ENCODE measurements at regions not wholly inside any gene's neighbourhood (a gene's known extent, or its start where the extent isn't known, plus 50 kb on each side); places are given as distances from the start of the nearest gene placed in this dataset.

GRCh38 chr10:71078454-71079145, 133.8 kb upstream of the UNC5B start:
- Histone ChIP-seq H3K4me3 (replicated peaks in 1 of 3) (no peak overlapping the region), H3K27ac (no peak overlapping the region), H3K36me3 (no peaks in the 10 kb centered on the region), H3K27me3 (no peaks in the 10 kb centered on the region), H3K9me3 (no peaks in the 10 kb centered on the region), H3K4me1 (no peaks in the 10 kb centered on the region)
- no peak for DNase-seq
- no peak for TF ChIP-seq POLR2A (IDR thresholded peaks at IDR 0.05)
- TF ChIP-seq, protein P1, sequence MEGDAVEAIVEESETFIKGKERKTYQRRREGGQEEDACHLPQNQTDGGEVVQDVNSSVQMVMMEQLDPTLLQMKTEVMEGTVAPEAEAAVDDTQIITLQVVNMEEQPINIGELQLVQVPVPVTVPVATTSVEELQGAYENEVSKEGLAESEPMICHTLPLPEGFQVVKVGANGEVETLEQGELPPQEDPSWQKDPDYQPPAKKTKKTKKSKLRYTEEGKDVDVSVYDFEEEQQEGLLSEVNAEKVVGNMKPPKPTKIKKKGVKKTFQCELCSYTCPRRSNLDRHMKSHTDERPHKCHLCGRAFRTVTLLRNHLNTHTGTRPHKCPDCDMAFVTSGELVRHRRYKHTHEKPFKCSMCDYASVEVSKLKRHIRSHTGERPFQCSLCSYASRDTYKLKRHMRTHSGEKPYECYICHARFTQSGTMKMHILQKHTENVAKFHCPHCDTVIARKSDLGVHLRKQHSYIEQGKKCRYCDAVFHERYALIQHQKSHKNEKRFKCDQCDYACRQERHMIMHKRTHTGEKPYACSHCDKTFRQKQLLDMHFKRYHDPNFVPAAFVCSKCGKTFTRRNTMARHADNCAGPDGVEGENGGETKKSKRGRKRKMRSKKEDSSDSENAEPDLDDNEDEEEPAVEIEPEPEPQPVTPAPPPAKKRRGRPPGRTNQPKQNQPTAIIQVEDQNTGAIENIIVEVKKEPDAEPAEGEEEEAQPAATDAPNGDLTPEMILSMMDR (IDR thresholded peaks at IDR 0.05): no peak
- 90 to 93% methylated on average over 14 of the region's 14 CpGs for WGBS, 2 donors
- intact Hi-C loops (cut with DNase I): no loop called here

- Histone ChIP-seq H3K27me3 (no peaks in the 10 kb centered on the region), H3K9me3 (no peaks in the 10 kb centered on the region), H3K4me1 (no peaks in the 10 kb centered on the region), H3K4me3 (replicated peaks in 1 of 3) (no peak overlapping the region), H3K27ac (no peak overlapping the region), H3K36me3 (no peaks in the 10 kb centered on the region)
- 75 to 78% methylated on average over 3 to 6 of the region's 12 CpGs for WGBS, 2 donors
- intact Hi-C loops (cut with DNase I): no loop called here
- no peak for DNase-seq
- TF ChIP-seq POLR2A (IDR thresholded peaks at IDR 0.05): no peak
- TF ChIP-seq, protein P1 (IDR thresholded peaks at IDR 0.05): no peak
Measured at GRCh38 chr10:71079761-71080380, 132.5 kb upstream of the UNC5B start.

DNA sequence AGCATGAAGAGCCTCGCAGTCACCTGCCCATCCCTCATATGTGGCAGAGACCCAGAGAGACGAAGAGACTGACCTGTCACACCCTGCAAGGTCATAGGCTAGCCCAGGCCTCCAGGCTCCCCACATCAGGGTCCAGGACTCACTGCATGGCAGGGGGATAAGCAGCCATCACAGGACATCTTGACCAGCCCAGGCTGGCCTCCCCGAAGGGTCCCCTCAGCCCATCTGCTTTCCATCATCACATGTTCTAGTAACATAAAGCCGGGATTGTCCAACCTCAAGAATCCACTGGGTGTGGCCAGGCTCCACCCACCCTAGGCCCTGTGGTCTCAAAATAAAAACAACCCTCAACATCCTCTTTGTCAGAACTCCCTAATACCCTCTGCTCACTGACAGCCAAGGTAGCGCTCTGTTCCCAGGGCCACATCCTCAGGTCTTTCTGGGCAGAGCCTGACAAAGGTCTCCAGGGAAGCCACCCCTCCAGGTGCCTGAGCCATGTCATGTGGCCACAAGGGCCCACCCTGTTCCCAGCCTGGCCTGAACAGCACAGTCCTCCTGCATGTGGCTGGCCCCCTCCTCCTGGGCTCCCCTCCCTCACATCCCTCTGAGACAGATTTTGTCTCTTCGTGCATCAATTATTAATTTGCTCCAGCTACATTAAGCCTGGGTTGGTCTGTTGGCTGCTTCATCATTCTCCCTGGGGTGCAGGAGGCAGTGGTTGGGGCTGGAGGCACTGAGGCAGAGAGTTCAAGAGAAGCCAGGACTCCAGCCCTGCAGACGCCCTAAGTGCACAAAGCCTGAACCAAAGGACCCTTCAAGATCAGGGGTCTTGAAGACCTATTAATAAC, 131.8 kb upstream of the UNC5B start:
- WGBS, 2 donors: 84% methylated on average over 6 to 7 of the region's 7 CpGs
- no peak for DNase-seq

DNA sequence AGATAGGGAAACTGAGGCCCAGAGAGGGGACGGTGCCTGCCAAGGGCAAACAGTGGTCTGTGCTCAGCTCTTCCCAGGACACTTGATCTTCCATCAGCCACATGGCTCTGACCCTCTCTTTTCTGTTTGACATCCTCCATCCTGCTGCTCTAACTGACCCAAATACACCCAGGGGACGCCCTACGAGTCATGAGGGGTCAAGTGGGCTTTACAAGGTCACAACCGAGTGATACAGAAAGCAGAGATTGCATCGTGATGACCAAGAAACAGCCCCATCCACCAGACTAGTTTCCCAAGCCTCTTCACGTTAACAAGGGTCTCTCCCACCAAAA, 131.2 kb upstream of the UNC5B start:
- intact Hi-C loops (cut with DNase I): no loop called here
- Histone ChIP-seq H3K4me3 (replicated peaks in 1 of 3) (no peak overlapping the region), H3K27ac (no peak overlapping the region), H3K27me3 (no peaks in the 10 kb centered on the region), H3K4me1 (no peaks in the 10 kb centered on the region), H3K36me3 (no peaks in the 10 kb centered on the region), H3K9me3 (no peaks in the 10 kb centered on the region)
- WGBS, 2 donors: 45 to 55% methylated on average over 6 of the region's 6 CpGs
- no peak for TF ChIP-seq POLR2A (IDR thresholded peaks at IDR 0.05)
- TF ChIP-seq, protein P1 (IDR thresholded peaks at IDR 0.05): no peak
- DNase-seq: no peak

More for the DNA sequence above, 131.8 kb upstream of the UNC5B start:
- H3K27ac ChIP-seq: no peak overlapping the region
- intact Hi-C loops (cut with DNase I): no loop called here
- no peak for TF ChIP-seq POLR2A (IDR thresholded peaks at IDR 0.05)
- TF ChIP-seq, protein P1 (IDR thresholded peaks at IDR 0.05): no peak
- H3K36me3 ChIP-seq: no peaks in the 10 kb centered on the region
- H3K4me1 ChIP-seq: no peaks in the 10 kb centered on the region
- H3K27me3 ChIP-seq: no peaks in the 10 kb centered on the region
- no peak overlapping the region for H3K4me3 ChIP-seq (replicated peaks in 1 of 3)
- H3K9me3 ChIP-seq: no peaks in the 10 kb centered on the region

- Histone ChIP-seq H3K36me3 (no peaks in the 10 kb centered on the region), H3K27me3 (no peaks in the 10 kb centered on the region), H3K9me3 (no peaks in the 10 kb centered on the region), H3K4me1 (no peaks in the 10 kb centered on the region), H3K4me3 (replicated peaks in 1 of 3) (no peak overlapping the region), H3K27ac (no peak overlapping the region)
- 80 to 96% methylated on average over 2 of the region's 2 CpGs for WGBS, 2 donors
- DNase-seq: no peak
- TF ChIP-seq POLR2A (IDR thresholded peaks at IDR 0.05): no peak
- TF ChIP-seq, protein P1 (IDR thresholded peaks at IDR 0.05): no peak
- intact Hi-C loops (cut with DNase I): no loop called here
Measured at GRCh38 chr10:71081912-71082311, 130.5 kb upstream of the UNC5B start.

All from thyroid gland (tissue), 4 donors.